Peyer's patch (tissue), 4 donors: ENCODE measurements at regions not wholly inside any gene's neighbourhood (a gene's known extent, or its start where the extent isn't known, plus 50 kb on each side); places are given as distances from the start of the nearest gene placed in this dataset.

Source experiments
- DNase-seq, 3 donors: peaks; one replicate each; pipeline ENCODE4 v3.0.0-alpha.2; 2017 to 2019
- H3K27ac ChIP-seq, 4 donors: fragments of 200-600 bp; sonication (generic); one replicate each; pipeline ENCODE4 v1.5.1; 2016 to 2019
- H3K27me3 ChIP-seq, 2 donors: fragments of 200-600 bp; sonication (generic); one replicate each; pipeline ENCODE4 v1.5.1; 2019
- H3K36me3 ChIP-seq, 3 donors: fragments of 200-600 bp; sonication (generic); one replicate each; pipeline ENCODE4 v1.5.1; 2016 to 2019
- H3K4me1 ChIP-seq, 4 donors: fragments of 200-600 bp; sonication (generic); one replicate each; pipeline ENCODE4 v1.5.1; 2016 to 2019
- H3K4me3 ChIP-seq, 4 donors: fragments of 200-600 bp; sonication (generic); 1 replicate in 3 of 4; 2 replicates in 1 of 4; pipeline ENCODE4 v1.5.1; 2016 to 2019; ENCODE audit warnings: mild to moderate bottlenecking in 1 of 4
- H3K9me3 ChIP-seq, 4 donors: fragments of 200-600 bp; sonication (generic); one replicate each; pipeline ENCODE4 v1.5.1; 2016 to 2019; ENCODE audit warnings: mild to moderate bottlenecking in 1 of 4
- CTCF ChIP-seq, 6 experiments: fragments of 450-650 bp in 4 of 6; fragments of 200-600 bp in 2 of 6; sonication (generic) in 1 of 6; IDR thresholded peaks; one replicate each; pipeline ENCODE4 v1.5.1; 2017 to 2019; ENCODE audit warnings: antibody characterized with exemption in 6 of 6, mild to moderate bottlenecking in 3 of 6, moderate library complexity in 1 of 6
- POLR2A ChIP-seq, 2 donors: fragments of 450-650 bp; IDR thresholded peaks; one replicate each; pipeline ENCODE4 v1.5.1; 2017; ENCODE audit warnings: antibody characterized with exemption in 2 of 2, mild to moderate bottlenecking in 2 of 2, moderate library complexity in 2 of 2

DNA sequence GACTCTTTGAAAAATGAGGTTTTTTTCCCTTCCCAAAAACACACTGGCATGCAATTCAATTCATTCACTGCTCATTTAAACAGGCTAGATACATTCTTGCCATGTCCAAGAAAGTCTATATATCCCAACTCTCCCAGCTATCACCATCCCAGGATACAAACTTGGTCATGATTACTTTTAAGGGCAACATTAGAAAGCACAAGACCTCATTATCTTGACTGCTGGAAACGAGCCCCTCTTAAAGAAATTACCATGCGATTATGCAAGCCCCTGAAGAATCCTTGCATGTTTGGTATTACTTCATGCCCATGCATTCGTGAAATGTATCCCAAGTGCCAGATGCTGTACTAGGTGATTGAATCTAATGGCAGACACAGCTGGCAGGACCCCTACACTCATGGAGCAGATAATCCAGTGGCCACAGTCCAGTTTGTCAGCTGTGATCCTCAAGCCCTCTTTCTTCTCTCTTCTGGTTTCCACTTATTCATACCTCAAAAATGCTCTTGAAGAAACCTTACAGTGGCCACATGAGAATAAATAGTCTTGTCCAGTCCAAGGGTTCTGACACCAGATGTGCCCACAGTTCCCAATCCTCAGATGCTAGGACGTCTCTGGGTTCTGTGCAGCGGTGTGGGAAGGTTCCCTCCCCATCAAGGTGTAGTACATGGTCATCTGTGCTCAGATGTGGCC, 103.7 kb upstream of the HABP2 start:
- Histone ChIP-seq H3K36me3 (no peaks in the 10 kb centered on the region), H3K27me3 (no peaks in the 10 kb centered on the region), H3K9me3 (no peaks in the 10 kb centered on the region), H3K27ac (no peak overlapping the region), H3K4me3 (no peak overlapping the region), H3K4me1 (no peaks in the 10 kb centered on the region)
- no peak for TF ChIP-seq POLR2A (IDR thresholded peaks at IDR 0.05)
- no peak for TF ChIP-seq CTCF (IDR thresholded peaks at IDR 0.05)
- no peak for DNase-seq

- DNase-seq, result no peak
- TF ChIP-seq POLR2A (IDR thresholded peaks at IDR 0.05), result no peak
Measured at GRCh38 chr10:113450046-113450804, 102.6 kb upstream of the HABP2 start.

GRCh38 chr10:113450906-113451305, 101.9 kb upstream of the HABP2 start:
- TF ChIP-seq CTCF (IDR thresholded peaks at IDR 0.05) (no peak), POLR2A (IDR thresholded peaks at IDR 0.05) (no peak)
- no peak for DNase-seq
- no peaks in the 10 kb centered on the region for H3K36me3 ChIP-seq

More at GRCh38 chr10:113450046-113450804, 102.6 kb upstream of the HABP2 start:
- Histone ChIP-seq H3K27ac (no peak overlapping the region), H3K27me3 (no peaks in the 10 kb centered on the region), H3K4me1 (no peaks in the 10 kb centered on the region), H3K36me3 (no peaks in the 10 kb centered on the region), H3K4me3 (no peak overlapping the region), H3K9me3 (no peaks in the 10 kb centered on the region)

DNA sequence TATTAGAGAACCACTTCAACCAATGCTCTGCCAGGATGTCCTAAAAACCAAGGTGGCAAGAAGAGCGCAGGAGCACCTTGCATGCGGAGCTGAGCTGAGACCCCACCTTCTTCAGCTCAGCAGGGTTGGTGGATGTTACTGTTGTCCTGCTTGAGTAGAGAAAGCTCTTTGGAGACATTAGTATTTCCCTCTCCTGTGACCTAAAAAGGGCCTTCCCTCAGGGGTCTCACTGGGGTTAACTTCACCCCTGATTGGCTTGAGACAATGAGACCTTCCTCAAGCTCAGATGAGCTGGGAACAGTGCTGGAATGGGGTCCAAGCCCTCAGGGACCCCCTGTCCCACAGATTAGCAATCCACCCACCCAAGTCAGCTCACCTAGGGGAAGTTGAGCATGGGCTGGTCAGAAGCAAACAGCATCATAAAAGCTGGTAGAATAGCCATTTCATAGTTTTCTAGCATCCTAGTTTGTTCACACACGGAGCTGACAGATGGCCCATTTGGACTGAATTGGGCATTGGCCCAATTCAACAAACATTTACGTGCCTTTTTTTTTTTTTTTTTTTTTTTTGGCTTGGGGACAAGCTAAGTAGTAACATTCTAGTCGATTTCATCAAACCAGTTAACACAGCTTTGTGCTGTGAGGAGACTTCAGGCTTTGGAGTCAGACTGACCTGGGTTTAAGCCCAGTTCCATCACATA, 100.6 kb upstream of the HABP2 start:
- Histone ChIP-seq H3K36me3 (no peaks in the 10 kb centered on the region), H3K27ac (no peak overlapping the region), H3K4me3 (no peak overlapping the region), H3K27me3 (no peaks in the 10 kb centered on the region), H3K9me3 (no peaks in the 10 kb centered on the region), H3K4me1 (no peaks in the 10 kb centered on the region)
- TF ChIP-seq POLR2A (IDR thresholded peaks at IDR 0.05) (no peak), CTCF (IDR thresholded peaks at IDR 0.05) (no peak)
- no peak for DNase-seq

More at GRCh38 chr10:113450906-113451305, 101.9 kb upstream of the HABP2 start:
- no peak overlapping the region for H3K27ac ChIP-seq
- no peaks in the 10 kb centered on the region for H3K27me3 ChIP-seq
- H3K4me3 ChIP-seq, result no peak overlapping the region
- H3K9me3 ChIP-seq, result no peaks in the 10 kb centered on the region
- H3K4me1 ChIP-seq, result no peaks in the 10 kb centered on the region

DNA sequence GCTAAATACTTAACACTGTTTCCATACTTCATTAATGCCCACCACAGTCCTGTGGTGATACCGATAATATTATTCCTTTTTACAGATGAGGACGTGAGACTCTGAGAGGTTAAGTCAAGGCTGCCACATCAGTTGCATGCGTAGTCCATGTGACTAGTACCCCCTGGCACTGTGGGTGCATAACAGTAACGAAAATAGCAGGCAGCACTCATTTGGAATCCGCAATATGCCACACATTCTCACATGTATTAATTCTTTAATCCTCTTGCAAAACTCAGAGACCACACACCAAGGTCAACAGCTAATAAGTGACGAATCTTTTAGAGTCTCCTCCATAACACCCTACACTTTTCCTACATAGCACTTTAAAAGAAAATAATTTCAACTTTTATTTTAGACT, 99.5 kb upstream of the HABP2 start:
- Histone ChIP-seq H3K27me3 (no peaks in the 10 kb centered on the region), H3K4me1 (no peaks in the 10 kb centered on the region), H3K36me3 (no peaks in the 10 kb centered on the region), H3K4me3 (no peak overlapping the region), H3K27ac (no peak overlapping the region), H3K9me3 (no peaks in the 10 kb centered on the region)
- TF ChIP-seq CTCF (IDR thresholded peaks at IDR 0.05) (no peak), POLR2A (IDR thresholded peaks at IDR 0.05) (no peak)
- no peak for DNase-seq
